ENCODE measurements at regions not wholly inside any gene's neighbourhood (a gene's known extent, or its start where the extent isn't known, plus 50 kb on each side); places are given as distances from the start of the nearest gene placed in this dataset.

DNA sequence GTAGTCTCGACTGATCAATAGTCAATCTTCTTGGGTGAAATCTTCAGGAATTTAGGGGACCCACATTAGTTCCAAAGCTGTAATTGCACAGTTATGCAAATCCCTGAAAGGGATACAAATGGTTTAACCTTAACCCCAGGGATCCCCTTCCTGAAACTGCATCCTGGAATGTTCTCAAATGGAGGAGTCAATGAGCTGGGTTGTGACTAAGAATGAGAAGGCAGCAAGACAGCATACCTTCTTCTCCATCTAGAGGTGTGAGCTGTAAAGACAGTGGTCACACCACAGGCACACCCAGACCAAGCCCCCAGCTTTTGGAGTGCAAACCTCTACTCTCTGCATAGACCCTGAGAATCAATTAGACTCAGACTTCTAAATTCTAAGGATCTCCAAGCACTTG is 164.7 kb upstream of the MEIS1 start:
- Histone ChIP-seq H3K4me3 (ENCODE audit: low read depth, low read length) (no peak overlapping the region), H3K27me3 (ENCODE audit: control insufficient read depth, insufficient read depth, low read length) (no peaks in the 10 kb centered on the region), H3K36me3 (ENCODE audit: control insufficient read depth, insufficient read depth, low read length) (no peaks in the 10 kb centered on the region)
- no peak for TF ChIP-seq CTCF (IDR thresholded peaks at IDR 0.05; ENCODE audit: insufficient read depth, low read length, poor library complexity, severe bottlenecking)
- no peak for DNase-seq (ENCODE audit: low read depth)

GRCh38 chr2:66269166-66269565 is 165.8 kb upstream of the MEIS1 start:
- H3K36me3 ChIP-seq (ENCODE audit: control insufficient read depth, insufficient read depth, low read length), result no peaks in the 10 kb centered on the region
- DNase-seq (ENCODE audit: low read depth), result no peak
- H3K4me3 ChIP-seq (ENCODE audit: low read depth, low read length), result no peak overlapping the region
- H3K27me3 ChIP-seq (ENCODE audit: control insufficient read depth, insufficient read depth, low read length), result no peaks in the 10 kb centered on the region
- TF ChIP-seq CTCF (IDR thresholded peaks at IDR 0.05; ENCODE audit: insufficient read depth, low read length, poor library complexity, severe bottlenecking), result no peak

GRCh38 chr2:66268756-66269155 is 166.2 kb upstream of the MEIS1 start:
- no peak for DNase-seq (ENCODE audit: low read depth)
- no peaks in the 10 kb centered on the region for H3K27me3 ChIP-seq (ENCODE audit: control insufficient read depth, insufficient read depth, low read length)
- H3K36me3 ChIP-seq (ENCODE audit: control insufficient read depth, insufficient read depth, low read length), result no peaks in the 10 kb centered on the region
- TF ChIP-seq CTCF (IDR thresholded peaks at IDR 0.05; ENCODE audit: insufficient read depth, low read length, poor library complexity, severe bottlenecking), result no peak
- H3K4me3 ChIP-seq (ENCODE audit: low read depth, low read length), result no peak overlapping the region

DNA sequence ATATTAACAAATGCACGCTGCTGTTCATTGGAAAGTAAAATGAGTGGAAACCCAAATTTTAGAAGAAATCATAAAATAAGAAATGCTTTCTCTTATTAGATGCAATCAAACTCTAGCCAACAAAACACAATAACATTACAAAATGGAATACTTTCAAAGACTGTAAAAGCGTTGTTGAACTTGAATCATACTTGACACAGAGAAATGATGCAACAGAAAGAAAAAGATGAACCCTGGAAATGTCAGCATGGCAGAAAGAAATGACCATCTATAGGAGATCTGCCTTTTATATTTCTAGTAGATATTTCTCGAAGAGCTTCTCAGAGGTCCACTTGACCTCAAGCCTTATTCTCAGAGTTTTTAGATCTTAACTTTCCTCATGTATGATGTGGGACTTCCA is 170.6 kb upstream of the MEIS1 start:
- no peak for DNase-seq (ENCODE audit: low read depth)
- TF ChIP-seq CTCF (IDR thresholded peaks at IDR 0.05; ENCODE audit: insufficient read depth, low read length, poor library complexity, severe bottlenecking), result no peak
- Histone ChIP-seq H3K4me3 (ENCODE audit: low read depth, low read length) (no peak overlapping the region), H3K36me3 (ENCODE audit: control insufficient read depth, insufficient read depth, low read length) (no peaks in the 10 kb centered on the region), H3K27me3 (ENCODE audit: control insufficient read depth, insufficient read depth, low read length) (no peaks in the 10 kb centered on the region)

DNA sequence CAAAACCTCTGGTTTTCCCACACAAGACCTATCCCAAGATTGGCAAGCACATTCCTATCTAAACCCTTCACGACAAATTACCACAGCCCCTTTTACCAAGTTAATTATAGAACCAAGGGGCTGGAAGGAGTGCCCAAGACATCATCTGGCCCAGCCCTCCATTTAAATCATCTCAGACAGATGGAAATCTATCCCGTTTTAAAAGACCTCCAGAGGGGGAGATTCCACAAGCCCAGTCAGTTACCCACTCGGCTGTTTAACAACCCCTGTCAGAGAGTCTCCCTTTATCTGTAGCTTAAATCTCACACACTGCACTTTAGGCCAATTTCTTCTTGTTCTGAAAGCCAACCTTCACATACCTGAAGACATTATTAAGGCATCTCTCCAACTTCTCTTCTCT is 179.1 kb upstream of the MEIS1 start:
- Histone ChIP-seq H3K27me3 (ENCODE audit: control insufficient read depth, insufficient read depth, low read length) (no peaks in the 10 kb centered on the region), H3K4me3 (ENCODE audit: low read depth, low read length) (no peak overlapping the region), H3K36me3 (ENCODE audit: control insufficient read depth, insufficient read depth, low read length) (no peaks in the 10 kb centered on the region)
- no peak for DNase-seq (ENCODE audit: low read depth)
- no peak for TF ChIP-seq CTCF (IDR thresholded peaks at IDR 0.05; ENCODE audit: insufficient read depth, low read length, poor library complexity, severe bottlenecking)

- TF ChIP-seq CTCF (IDR thresholded peaks at IDR 0.05; ENCODE audit: insufficient read depth, low read length, poor library complexity, severe bottlenecking), result no peak
- H3K36me3 ChIP-seq (ENCODE audit: control insufficient read depth, insufficient read depth, low read length), result no peaks in the 10 kb centered on the region
Observed at GRCh38 chr2:66255136-66255535, 179.8 kb upstream of the MEIS1 start.

More at GRCh38 chr2:66255136-66255535, 179.8 kb upstream of the MEIS1 start:
- no peak for DNase-seq (ENCODE audit: low read depth)
- Histone ChIP-seq H3K27me3 (ENCODE audit: control insufficient read depth, insufficient read depth, low read length) (no peaks in the 10 kb centered on the region), H3K4me3 (ENCODE audit: low read depth, low read length) (no peak overlapping the region)

All from kidney epithelial cell (primary cell).